HFFc6 (cell line): ENCODE measurements at regions not wholly inside any gene's neighbourhood (a gene's known extent, or its start where the extent isn't known, plus 50 kb on each side); places are given as distances from the start of the nearest gene placed in this dataset.

Experiments
- DNase-seq: peaks from one replicate; pipeline ENCODE4 v3.0.0-alpha.2; 2018
- H3K27ac Mint-ChIP-seq: 2 replicates; pipeline ENCODE4 v1.8.0; 2020; ENCODE audit warnings: mild to moderate bottlenecking, mixed read lengths
- H3K27me3 Mint-ChIP-seq: 2 replicates; pipeline ENCODE4 v1.8.0; 2021; ENCODE audit warnings: mild to moderate bottlenecking, moderate library complexity, mixed read lengths; ENCODE audit not compliant: insufficient read depth
- H3K36me3 Mint-ChIP-seq: 2 replicates; pipeline ENCODE4 v1.8.0; 2021; ENCODE audit warnings: low read depth, mixed read lengths
- H3K4me1 Mint-ChIP-seq: 2 replicates; pipeline ENCODE4 v1.8.0; 2020; ENCODE audit warnings: low read depth, mixed read lengths
- H3K4me3 Mint-ChIP-seq: 2 replicates; pipeline ENCODE4 v1.8.0; 2020; ENCODE audit warnings: mild to moderate bottlenecking, moderate library complexity, mixed read lengths
- H3K9me3 Mint-ChIP-seq: 2 replicates; pipeline ENCODE4 v1.8.0; 2020; ENCODE audit warnings: mild to moderate bottlenecking, mixed read lengths
- TF ChIP-seq, protein P1 (sequence below): fragments of 200-600 bp; sonication (generic); IDR thresholded peaks from 2 replicates; pipeline ENCODE4 v1.5.0; 2021; ENCODE audit warnings: antibody characterized with exemption, mild to moderate bottlenecking

DNA sequence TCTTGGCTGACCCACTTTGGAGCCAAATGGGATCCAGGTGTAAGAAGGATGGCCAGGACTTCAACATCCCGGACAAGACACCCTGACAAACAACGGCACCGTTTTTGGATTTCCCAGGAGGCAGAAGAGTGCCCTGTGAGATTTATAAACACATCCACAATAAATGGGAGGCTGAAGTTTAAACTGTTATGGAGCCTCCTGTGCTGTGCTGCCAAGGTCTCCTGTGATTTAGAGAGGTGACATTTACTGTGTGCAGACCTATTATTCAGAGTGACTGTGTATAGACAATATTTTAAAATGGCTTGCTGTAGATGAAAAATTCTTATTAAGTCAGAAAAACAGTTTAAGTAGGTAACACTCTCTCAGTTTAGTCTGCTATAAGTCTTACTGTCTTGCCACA, 401.5 kb upstream of the ETAA1 start:
- H3K36me3 Mint-ChIP-seq, result 0 out of 2 replicates have a peak, but pooled peaks cover 8% of the 10 kb centered on the region
- no peak overlapping the region for H3K27ac Mint-ChIP-seq

DNA sequence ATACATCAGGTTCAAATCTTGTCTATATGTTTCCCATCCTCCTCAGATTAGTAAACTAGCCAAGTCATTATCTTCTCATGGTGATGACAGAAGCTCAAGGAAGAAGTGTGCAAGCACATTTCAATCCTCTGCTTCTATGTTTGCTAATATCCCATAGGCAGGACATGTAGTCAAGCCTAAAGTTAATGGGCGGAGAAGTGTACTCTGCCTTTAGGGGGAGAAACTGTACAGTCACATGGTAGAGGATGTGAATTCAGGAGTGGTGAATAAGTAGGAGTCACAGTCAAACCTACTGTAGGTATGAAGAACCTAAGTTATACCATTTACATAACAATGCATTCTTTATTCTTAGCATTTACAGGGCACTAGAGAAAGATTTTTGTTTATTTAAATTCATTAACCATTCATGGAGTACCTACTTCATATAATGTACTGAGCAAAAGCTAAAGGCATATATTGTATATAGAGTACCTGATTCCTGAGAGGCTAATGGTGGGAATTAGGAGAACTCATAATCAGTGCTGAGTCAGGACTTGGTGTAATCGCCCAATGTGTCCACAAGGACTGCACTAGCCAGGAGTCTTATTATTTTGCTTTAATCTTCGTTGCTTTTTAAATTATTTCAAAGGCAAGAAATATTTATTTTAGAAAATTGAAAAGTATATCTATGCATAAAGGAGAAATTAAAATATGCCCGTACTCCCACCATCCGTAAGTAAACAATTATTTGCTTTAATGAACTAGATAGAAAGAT, 394.3 kb upstream of the ETAA1 start:
- no peaks in the 10 kb centered on the region for H3K27me3 Mint-ChIP-seq
- no peak overlapping the region for H3K27ac Mint-ChIP-seq
- H3K9me3 Mint-ChIP-seq, result no peaks in the 10 kb centered on the region
- DNase-seq, result no peak
- TF ChIP-seq, protein P1, sequence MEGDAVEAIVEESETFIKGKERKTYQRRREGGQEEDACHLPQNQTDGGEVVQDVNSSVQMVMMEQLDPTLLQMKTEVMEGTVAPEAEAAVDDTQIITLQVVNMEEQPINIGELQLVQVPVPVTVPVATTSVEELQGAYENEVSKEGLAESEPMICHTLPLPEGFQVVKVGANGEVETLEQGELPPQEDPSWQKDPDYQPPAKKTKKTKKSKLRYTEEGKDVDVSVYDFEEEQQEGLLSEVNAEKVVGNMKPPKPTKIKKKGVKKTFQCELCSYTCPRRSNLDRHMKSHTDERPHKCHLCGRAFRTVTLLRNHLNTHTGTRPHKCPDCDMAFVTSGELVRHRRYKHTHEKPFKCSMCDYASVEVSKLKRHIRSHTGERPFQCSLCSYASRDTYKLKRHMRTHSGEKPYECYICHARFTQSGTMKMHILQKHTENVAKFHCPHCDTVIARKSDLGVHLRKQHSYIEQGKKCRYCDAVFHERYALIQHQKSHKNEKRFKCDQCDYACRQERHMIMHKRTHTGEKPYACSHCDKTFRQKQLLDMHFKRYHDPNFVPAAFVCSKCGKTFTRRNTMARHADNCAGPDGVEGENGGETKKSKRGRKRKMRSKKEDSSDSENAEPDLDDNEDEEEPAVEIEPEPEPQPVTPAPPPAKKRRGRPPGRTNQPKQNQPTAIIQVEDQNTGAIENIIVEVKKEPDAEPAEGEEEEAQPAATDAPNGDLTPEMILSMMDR, result peak; percentile 58
- H3K4me1 Mint-ChIP-seq, result peaks cover 6% of the 10 kb centered on the region
- no peak overlapping the region for H3K4me3 Mint-ChIP-seq
- peaks cover 4% of the 10 kb centered on the region; the same call in 1 of the 2 replicates for H3K36me3 Mint-ChIP-seq

More for the DNA sequence above, 401.5 kb upstream of the ETAA1 start:
- no peak overlapping the region for H3K4me3 Mint-ChIP-seq
- H3K9me3 Mint-ChIP-seq, result peaks cover 4% of the 10 kb centered on the region; the same call in 1 of the 2 replicates
- H3K27me3 Mint-ChIP-seq, result no peaks in the 10 kb centered on the region
- TF ChIP-seq, protein P1, result no peak
- no peak for DNase-seq
- H3K4me1 Mint-ChIP-seq, result peaks cover 11% of the 10 kb centered on the region

DNA sequence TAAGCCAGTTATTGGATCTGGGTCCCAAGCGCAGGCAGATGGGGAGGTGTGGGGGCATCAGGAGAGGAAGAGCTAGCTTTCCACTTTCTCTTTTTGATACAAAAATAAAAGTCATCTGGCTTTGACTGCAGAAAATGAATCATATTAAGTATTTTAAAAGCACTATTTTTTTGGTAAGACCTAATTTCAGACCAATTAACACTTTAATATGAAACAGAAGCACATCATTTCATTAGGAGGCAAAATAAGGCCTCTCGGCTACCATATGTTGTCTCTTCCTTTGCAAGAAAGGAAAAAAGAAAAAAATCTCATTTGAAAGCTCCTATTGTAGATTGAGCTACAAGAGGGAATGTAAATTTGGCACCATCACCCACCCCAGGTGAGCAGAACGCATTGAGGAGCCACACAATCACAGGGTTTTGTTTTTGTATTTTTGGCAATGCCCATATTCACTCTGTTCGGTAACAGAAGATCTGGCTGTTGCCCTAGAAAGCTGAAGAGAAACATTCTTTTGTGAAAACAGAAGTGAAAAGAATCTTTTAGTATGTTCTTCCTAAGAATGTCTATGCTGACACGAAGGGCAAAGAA, 390.7 kb upstream of the ETAA1 start:
- Mint-ChIP-seq H3K4me1 (peaks cover 6% of the 10 kb centered on the region), H3K27ac (no peak overlapping the region), H3K9me3 (no peaks in the 10 kb centered on the region), H3K4me3 (no peak overlapping the region), H3K36me3 (no peaks in the 10 kb centered on the region; the same call in 1 of the 2 replicates), H3K27me3 (no peaks in the 10 kb centered on the region)
- TF ChIP-seq, protein P1, result no peak
- no peak for DNase-seq

DNA sequence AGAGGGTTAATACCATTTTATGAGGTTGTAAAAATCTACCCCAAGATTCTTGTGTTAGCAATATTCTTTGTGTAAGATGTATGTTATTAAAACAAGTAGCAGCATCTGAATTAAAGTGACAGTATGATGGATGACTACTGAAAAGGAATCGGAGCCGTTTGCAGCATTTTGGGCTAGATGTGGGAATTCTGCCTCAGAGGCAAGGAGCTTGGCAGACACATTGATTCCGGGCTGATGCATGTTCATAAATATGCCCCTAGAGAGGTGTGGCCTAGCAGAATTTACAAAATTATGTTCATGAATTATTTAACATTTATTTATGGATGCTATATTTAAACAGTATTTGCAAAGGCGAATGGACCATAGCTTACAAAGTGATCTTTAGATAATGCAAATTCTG, 389.0 kb upstream of the ETAA1 start:
- DNase-seq, result no peak

DNA sequence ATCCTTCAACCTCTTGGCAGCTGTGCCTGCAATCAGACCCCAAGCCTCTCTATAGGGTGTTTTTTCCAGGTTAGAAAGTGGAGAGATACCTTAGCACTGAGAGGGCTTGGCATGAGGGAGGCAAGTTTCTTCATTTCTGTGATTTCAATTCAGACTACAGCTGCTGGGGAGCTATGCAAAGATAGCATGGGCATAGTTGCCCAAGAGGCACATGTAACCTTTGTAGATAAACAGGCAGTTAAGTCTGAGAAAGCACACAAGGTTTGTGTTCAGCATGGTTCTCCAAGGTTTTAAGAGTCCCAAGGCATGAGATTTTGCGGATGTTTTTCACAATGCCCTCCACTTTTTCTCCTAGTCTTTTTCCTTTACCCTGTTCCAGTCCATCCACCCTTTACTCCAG, 385.0 kb upstream of the ETAA1 start:
- no peaks in the 10 kb centered on the region for H3K36me3 Mint-ChIP-seq
- no peaks in the 10 kb centered on the region; the same call in none of the 2 replicates for H3K27me3 Mint-ChIP-seq
- TF ChIP-seq, protein P1, result no peak
- no peak overlapping the region for H3K4me3 Mint-ChIP-seq
- H3K9me3 Mint-ChIP-seq, result no peaks in the 10 kb centered on the region
- peaks cover 6% of the 10 kb centered on the region for H3K4me1 Mint-ChIP-seq
- no peak for DNase-seq
- no peak overlapping the region for H3K27ac Mint-ChIP-seq

More for the DNA sequence above, 389.0 kb upstream of the ETAA1 start:
- Mint-ChIP-seq H3K4me3 (no peak overlapping the region), H3K4me1 (peaks cover 6% of the 10 kb centered on the region), H3K27ac (no peak overlapping the region), H3K9me3 (no peaks in the 10 kb centered on the region), H3K36me3 (no peaks in the 10 kb centered on the region; the same call in 1 of the 2 replicates), H3K27me3 (no peaks in the 10 kb centered on the region)
- TF ChIP-seq, protein P1, result no peak
